ENCODE measurements at regions not wholly inside any gene's neighbourhood (a gene's known extent, or its start where the extent isn't known, plus 50 kb on each side); places are given as distances from the start of the nearest gene placed in this dataset.

GRCh38 chr1:212532469-212533147, 76.0 kb upstream of the ATF3 start:
- Histone ChIP-seq H3K36me3 (ENCODE audit: insufficient read depth, low read length) (no peaks in the 10 kb centered on the region), H3K4me1 (ENCODE audit: insufficient read depth, low read length) (no peaks in the 10 kb centered on the region), H3K27ac (ENCODE audit: low read length) (no peak overlapping the region), H2AFZ (ENCODE audit: low read depth, low read length) (no peak overlapping the region), H3K9ac (ENCODE audit: low read depth, low read length) (no peak overlapping the region), H3K4me3 (ENCODE audit: low read depth in 1 of 2, low read length in 2 of 2) (no peak overlapping the region), H3K79me2 (ENCODE audit: insufficient read depth, low read length) (no peaks in the 10 kb centered on the region), H4K20me1 (ENCODE audit: insufficient read depth, low read length) (no peaks in the 10 kb centered on the region), H3K4me2 (ENCODE audit: insufficient read depth, low read length) (no peak overlapping the region), H3K9me3 (ENCODE audit: insufficient read depth, low read length, severe bottlenecking) (peaks cover 3% of the 10 kb centered on the region), H3K27me3 (ENCODE audit: insufficient read depth, low read length, poor library complexity) (peaks cover 12% of the 10 kb centered on the region)
- TF ChIP-seq, protein P1, sequence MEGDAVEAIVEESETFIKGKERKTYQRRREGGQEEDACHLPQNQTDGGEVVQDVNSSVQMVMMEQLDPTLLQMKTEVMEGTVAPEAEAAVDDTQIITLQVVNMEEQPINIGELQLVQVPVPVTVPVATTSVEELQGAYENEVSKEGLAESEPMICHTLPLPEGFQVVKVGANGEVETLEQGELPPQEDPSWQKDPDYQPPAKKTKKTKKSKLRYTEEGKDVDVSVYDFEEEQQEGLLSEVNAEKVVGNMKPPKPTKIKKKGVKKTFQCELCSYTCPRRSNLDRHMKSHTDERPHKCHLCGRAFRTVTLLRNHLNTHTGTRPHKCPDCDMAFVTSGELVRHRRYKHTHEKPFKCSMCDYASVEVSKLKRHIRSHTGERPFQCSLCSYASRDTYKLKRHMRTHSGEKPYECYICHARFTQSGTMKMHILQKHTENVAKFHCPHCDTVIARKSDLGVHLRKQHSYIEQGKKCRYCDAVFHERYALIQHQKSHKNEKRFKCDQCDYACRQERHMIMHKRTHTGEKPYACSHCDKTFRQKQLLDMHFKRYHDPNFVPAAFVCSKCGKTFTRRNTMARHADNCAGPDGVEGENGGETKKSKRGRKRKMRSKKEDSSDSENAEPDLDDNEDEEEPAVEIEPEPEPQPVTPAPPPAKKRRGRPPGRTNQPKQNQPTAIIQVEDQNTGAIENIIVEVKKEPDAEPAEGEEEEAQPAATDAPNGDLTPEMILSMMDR (IDR thresholded peaks at IDR 0.05; ENCODE audit: borderline replicate concordance, extremely low read depth, low read length, poor library complexity, severe bottlenecking), result no peak
- no peak for TF ChIP-seq EZH2 (IDR thresholded peaks at IDR 0.05; ENCODE audit: borderline replicate concordance, low read depth, low read length, severe bottlenecking)
- DNase-seq (no peak), ATAC-seq (ENCODE audit: insufficient read depth, low read depth) (no peak)

DNA sequence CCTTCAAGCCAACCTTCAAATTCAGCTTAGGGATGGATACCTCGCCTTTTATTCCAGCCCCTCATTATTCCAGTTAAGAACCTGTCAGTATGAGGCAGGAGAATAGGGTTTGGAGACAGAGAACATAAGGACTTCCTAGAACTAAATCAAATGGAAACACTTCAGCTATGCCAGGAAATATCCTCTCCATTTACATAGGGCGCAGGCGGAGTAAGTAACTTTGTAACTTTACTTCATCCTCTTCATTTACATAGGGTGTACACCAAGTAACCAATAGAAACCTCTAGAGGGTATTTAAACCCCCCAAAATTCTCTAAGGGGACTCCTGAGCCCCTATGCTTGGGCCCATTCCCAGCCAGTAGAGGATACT, 75.4 kb upstream of the ATF3 start:
- H3K9me3 ChIP-seq (ENCODE audit: insufficient read depth, low read length, severe bottlenecking), result peaks cover 3% of the 10 kb centered on the region
- no peak overlapping the region for H2AFZ ChIP-seq (ENCODE audit: low read depth, low read length)
- H3K4me2 ChIP-seq (ENCODE audit: insufficient read depth, low read length), result no peak overlapping the region
- H3K4me1 ChIP-seq (ENCODE audit: insufficient read depth, low read length), result no peaks in the 10 kb centered on the region
- H3K9ac ChIP-seq (ENCODE audit: low read depth, low read length), result no peak overlapping the region
- no peaks in the 10 kb centered on the region for H4K20me1 ChIP-seq (ENCODE audit: insufficient read depth, low read length)
- H3K27me3 ChIP-seq (ENCODE audit: insufficient read depth, low read length, poor library complexity), result peaks cover 12% of the 10 kb centered on the region
- no peaks in the 10 kb centered on the region for H3K79me2 ChIP-seq (ENCODE audit: insufficient read depth, low read length)
- H3K4me3 ChIP-seq (ENCODE audit: low read depth in 1 of 2, low read length in 2 of 2), result no peak overlapping the region
- ATAC-seq (ENCODE audit: insufficient read depth, low read depth) (no peak), DNase-seq (no peak)
- TF ChIP-seq, protein P1 (IDR thresholded peaks at IDR 0.05; ENCODE audit: borderline replicate concordance, extremely low read depth, low read length, poor library complexity, severe bottlenecking), result no peak
- TF ChIP-seq EZH2 (IDR thresholded peaks at IDR 0.05; ENCODE audit: borderline replicate concordance, low read depth, low read length, severe bottlenecking), result no peak
- H3K36me3 ChIP-seq (ENCODE audit: insufficient read depth, low read length), result no peaks in the 10 kb centered on the region
- H3K27ac ChIP-seq (ENCODE audit: low read length), result no peak overlapping the region

DNA sequence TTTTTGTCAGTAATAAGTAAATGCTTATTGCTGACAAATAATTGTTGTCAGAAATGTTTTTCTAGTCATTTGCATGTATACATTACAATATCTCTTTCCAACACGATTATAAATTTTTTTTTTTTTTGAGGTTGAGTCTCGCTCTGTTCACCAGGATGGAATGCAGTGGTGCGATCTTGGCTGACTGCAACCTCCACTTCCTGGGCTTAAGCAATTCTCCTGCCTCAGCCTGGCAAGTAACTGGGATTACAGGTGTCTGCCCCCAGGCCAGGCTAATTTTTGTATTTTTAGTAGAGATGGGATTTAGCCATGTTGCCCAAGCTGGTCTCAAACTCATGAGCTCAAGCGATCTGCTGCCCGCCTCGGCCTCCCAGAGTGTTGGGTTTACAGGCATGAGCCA, 72.0 kb upstream of the ATF3 start:
- Histone ChIP-seq H3K36me3 (ENCODE audit: insufficient read depth, low read length) (no peaks in the 10 kb centered on the region), H3K9ac (ENCODE audit: low read depth, low read length) (no peak overlapping the region), H3K4me2 (ENCODE audit: insufficient read depth, low read length) (no peak overlapping the region), H3K27ac (ENCODE audit: low read length) (no peak overlapping the region), H3K9me3 (ENCODE audit: insufficient read depth, low read length, severe bottlenecking) (peaks cover 3% of the 10 kb centered on the region), H3K4me3 (ENCODE audit: low read depth in 1 of 2, low read length in 2 of 2) (no peak overlapping the region), H3K79me2 (ENCODE audit: insufficient read depth, low read length) (no peaks in the 10 kb centered on the region), H3K4me1 (ENCODE audit: insufficient read depth, low read length) (no peaks in the 10 kb centered on the region), H3K27me3 (ENCODE audit: insufficient read depth, low read length, poor library complexity) (peaks cover 3% of the 10 kb centered on the region), H4K20me1 (ENCODE audit: insufficient read depth, low read length) (no peaks in the 10 kb centered on the region), H2AFZ (ENCODE audit: low read depth, low read length) (no peak overlapping the region)
- DNase-seq (no peak), ATAC-seq (ENCODE audit: insufficient read depth, low read depth) (no peak)
- no peak for TF ChIP-seq EZH2 (IDR thresholded peaks at IDR 0.05; ENCODE audit: borderline replicate concordance, low read depth, low read length, severe bottlenecking)
- TF ChIP-seq, protein P1 (IDR thresholded peaks at IDR 0.05; ENCODE audit: borderline replicate concordance, extremely low read depth, low read length, poor library complexity, severe bottlenecking), result no peak
